ENCODE measurements at regions not wholly inside any gene's neighbourhood (a gene's known extent, or its start where the extent isn't known, plus 50 kb on each side); places are given as distances from the start of the nearest gene placed in this dataset.

DNA sequence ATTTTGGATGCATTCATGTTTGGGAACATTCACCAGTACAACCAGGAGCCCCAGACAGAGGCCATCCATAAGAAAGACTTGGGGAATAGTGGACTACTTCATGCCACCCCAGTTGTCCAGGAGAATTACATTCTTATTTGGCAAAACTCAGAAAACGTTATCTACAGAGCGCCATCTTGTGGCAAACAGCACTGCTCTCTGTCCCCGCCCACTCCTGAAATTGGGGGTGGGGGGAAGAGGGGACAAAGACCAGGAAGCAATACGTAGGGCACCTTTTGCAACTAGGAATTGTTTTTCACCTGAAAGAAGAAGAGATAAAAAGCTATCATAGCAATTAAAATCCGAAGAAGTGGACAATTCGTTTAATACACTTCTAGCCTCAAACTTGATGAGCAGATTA is 134.6 kb upstream of the MGMT start:
- H3K9me2 ChIP-seq: no peaks in the 10 kb centered on the region
- ChIA-PET CTCF (interaction anchor here (1.0 to 2.6 kb wide), 11 partner anchors 9 to 1254 kb away, joined by 3 to 8 read pairs (median 3); no protein-coding TSS in a partner anchor), POLR2A (no interaction called here)
- peak; percentile 56 for DNase-seq
- H3K4me3 ChIP-seq (ENCODE audit: low read depth in 2 of 2, low read length in 1 of 2): no peak overlapping the region; a peak in 1 of 4 replicates
- TF ChIP-seq SMC3 (IDR thresholded peaks at IDR 0.05; ENCODE audit: low read depth, low read length) (peak; percentile 13; the same call in 1 of the 2 replicates), RAD21 (IDR thresholded peaks at IDR 0.05; ENCODE audit: low read length) (peak; percentile 36; the same call in 1 of the 2 replicates), FOXJ3 (CRISPR knock-in tag; IDR thresholded peaks at IDR 0.05) (no peak)
- TF ChIP-seq, protein P1, sequence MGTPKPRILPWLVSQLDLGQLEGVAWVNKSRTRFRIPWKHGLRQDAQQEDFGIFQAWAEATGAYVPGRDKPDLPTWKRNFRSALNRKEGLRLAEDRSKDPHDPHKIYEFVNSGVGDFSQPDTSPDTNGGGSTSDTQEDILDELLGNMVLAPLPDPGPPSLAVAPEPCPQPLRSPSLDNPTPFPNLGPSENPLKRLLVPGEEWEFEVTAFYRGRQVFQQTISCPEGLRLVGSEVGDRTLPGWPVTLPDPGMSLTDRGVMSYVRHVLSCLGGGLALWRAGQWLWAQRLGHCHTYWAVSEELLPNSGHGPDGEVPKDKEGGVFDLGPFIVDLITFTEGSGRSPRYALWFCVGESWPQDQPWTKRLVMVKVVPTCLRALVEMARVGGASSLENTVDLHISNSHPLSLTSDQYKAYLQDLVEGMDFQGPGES (IDR thresholded peaks at IDR 0.05; ENCODE audit: low read depth, low read length): no peak
- H3K27me3 ChIP-seq (ENCODE audit: insufficient read depth): no peaks in the 10 kb centered on the region
- no peaks in the 10 kb centered on the region for H4K20me1 ChIP-seq (ENCODE audit: insufficient read depth)
- no peak overlapping the region for H3K4me2 ChIP-seq
- no peaks in the 10 kb centered on the region for H3F3A ChIP-seq (replicated peaks; ENCODE audit: insufficient read depth)
- H3K27ac ChIP-seq (ENCODE audit: low read depth in 2 of 2, low read length in 1 of 2): no peak overlapping the region
- H2AFZ ChIP-seq (ENCODE audit: low read depth): no peak overlapping the region
- H3K9ac ChIP-seq: no peak overlapping the region
- WGBS (ENCODE audit: low lambda C conversion rate): 35% methylated on average over 6 of the region's 6 CpGs
- H3K36me3 ChIP-seq (replicated peaks in 1 of 2; ENCODE audit: control insufficient read depth in 1 of 2, insufficient read depth in 2 of 2, low read length in 1 of 2): no peaks in the 10 kb centered on the region
- no peaks in the 10 kb centered on the region for H3K9me3 ChIP-seq
- H3K4me1 ChIP-seq (ENCODE audit: control insufficient read depth in 1 of 2, insufficient read depth in 2 of 2, low read depth in 1 of 2, low read length in 1 of 2): no peaks in the 10 kb centered on the region; a peak in 1 of 4 replicates
- H3K79me2 ChIP-seq (ENCODE audit: insufficient read depth): no peaks in the 10 kb centered on the region

DNA sequence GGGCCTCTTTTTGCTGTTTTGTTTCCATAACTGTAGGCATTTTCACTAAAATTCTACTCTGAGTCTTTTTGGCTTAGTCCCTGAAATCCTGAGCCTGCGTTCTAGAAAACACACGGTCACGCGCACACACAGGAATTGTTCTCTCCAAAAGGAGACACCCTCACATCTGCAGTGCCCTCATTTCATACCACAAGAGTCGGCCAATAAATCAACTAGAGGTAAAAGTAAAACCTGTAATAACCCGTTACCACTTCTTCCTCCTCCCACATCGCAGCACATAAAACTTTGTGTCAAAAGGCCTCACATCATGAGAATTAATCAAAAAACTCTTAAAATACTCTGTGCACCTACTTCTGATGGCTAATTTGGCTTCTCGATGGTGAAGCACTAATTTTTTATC is 133.3 kb upstream of the MGMT start:
- CTCF ChIA-PET: interaction anchor here (2.6 kb wide), 1 partner anchor 636 kb away, joined by 8 read pairs; no protein-coding TSS in a partner anchor
- Histone ChIP-seq H3K9me2 (no peaks in the 10 kb centered on the region), H3K36me3 (replicated peaks in 1 of 2; ENCODE audit: control insufficient read depth in 1 of 2, insufficient read depth in 2 of 2, low read length in 1 of 2) (no peaks in the 10 kb centered on the region), H3K4me1 (ENCODE audit: control insufficient read depth in 1 of 2, insufficient read depth in 2 of 2, low read depth in 1 of 2, low read length in 1 of 2) (no peaks in the 10 kb centered on the region; a peak in 1 of 4 replicates), H3K27me3 (ENCODE audit: insufficient read depth) (no peaks in the 10 kb centered on the region), H3K79me2 (ENCODE audit: insufficient read depth) (no peaks in the 10 kb centered on the region), H3K4me2 (no peak overlapping the region), H3F3A (replicated peaks; ENCODE audit: insufficient read depth) (no peaks in the 10 kb centered on the region), H3K27ac (ENCODE audit: low read depth in 2 of 2, low read length in 1 of 2) (no peak overlapping the region), H2AFZ (ENCODE audit: low read depth) (no peak overlapping the region), H4K20me1 (ENCODE audit: insufficient read depth) (no peaks in the 10 kb centered on the region), H3K9ac (no peak overlapping the region), H3K9me3 (no peaks in the 10 kb centered on the region), H3K4me3 (ENCODE audit: low read depth in 2 of 2, low read length in 1 of 2) (no peak overlapping the region)
- TF ChIP-seq, protein P2, sequence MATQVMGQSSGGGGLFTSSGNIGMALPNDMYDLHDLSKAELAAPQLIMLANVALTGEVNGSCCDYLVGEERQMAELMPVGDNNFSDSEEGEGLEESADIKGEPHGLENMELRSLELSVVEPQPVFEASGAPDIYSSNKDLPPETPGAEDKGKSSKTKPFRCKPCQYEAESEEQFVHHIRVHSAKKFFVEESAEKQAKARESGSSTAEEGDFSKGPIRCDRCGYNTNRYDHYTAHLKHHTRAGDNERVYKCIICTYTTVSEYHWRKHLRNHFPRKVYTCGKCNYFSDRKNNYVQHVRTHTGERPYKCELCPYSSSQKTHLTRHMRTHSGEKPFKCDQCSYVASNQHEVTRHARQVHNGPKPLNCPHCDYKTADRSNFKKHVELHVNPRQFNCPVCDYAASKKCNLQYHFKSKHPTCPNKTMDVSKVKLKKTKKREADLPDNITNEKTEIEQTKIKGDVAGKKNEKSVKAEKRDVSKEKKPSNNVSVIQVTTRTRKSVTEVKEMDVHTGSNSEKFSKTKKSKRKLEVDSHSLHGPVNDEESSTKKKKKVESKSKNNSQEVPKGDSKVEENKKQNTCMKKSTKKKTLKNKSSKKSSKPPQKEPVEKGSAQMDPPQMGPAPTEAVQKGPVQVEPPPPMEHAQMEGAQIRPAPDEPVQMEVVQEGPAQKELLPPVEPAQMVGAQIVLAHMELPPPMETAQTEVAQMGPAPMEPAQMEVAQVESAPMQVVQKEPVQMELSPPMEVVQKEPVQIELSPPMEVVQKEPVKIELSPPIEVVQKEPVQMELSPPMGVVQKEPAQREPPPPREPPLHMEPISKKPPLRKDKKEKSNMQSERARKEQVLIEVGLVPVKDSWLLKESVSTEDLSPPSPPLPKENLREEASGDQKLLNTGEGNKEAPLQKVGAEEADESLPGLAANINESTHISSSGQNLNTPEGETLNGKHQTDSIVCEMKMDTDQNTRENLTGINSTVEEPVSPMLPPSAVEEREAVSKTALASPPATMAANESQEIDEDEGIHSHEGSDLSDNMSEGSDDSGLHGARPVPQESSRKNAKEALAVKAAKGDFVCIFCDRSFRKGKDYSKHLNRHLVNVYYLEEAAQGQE (IDR thresholded peaks at IDR 0.05; ENCODE audit: low read depth, low read length): no peak
- TF ChIP-seq, protein P3, sequence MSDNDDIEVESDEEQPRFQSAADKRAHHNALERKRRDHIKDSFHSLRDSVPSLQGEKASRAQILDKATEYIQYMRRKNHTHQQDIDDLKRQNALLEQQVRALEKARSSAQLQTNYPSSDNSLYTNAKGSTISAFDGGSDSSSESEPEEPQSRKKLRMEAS (IDR thresholded peaks at IDR 0.05; ENCODE audit: low read depth): no peak
- TF ChIP-seq TAF1 (IDR thresholded peaks at IDR 0.05; ENCODE audit: borderline replicate concordance, low read depth, low read length): no peak
- no peak for TF ChIP-seq MEF2A (IDR thresholded peaks at IDR 0.05; ENCODE audit: borderline replicate concordance, low read depth)
- no peak for TF ChIP-seq YY1 (IDR thresholded peaks at IDR 0.05; ENCODE audit: low read depth)
- no peak for TF ChIP-seq JUND (IDR thresholded peaks at IDR 0.05)
- no peak for TF ChIP-seq RAD21 (IDR thresholded peaks at IDR 0.05; ENCODE audit: low read length)
- TF ChIP-seq, protein P4, sequence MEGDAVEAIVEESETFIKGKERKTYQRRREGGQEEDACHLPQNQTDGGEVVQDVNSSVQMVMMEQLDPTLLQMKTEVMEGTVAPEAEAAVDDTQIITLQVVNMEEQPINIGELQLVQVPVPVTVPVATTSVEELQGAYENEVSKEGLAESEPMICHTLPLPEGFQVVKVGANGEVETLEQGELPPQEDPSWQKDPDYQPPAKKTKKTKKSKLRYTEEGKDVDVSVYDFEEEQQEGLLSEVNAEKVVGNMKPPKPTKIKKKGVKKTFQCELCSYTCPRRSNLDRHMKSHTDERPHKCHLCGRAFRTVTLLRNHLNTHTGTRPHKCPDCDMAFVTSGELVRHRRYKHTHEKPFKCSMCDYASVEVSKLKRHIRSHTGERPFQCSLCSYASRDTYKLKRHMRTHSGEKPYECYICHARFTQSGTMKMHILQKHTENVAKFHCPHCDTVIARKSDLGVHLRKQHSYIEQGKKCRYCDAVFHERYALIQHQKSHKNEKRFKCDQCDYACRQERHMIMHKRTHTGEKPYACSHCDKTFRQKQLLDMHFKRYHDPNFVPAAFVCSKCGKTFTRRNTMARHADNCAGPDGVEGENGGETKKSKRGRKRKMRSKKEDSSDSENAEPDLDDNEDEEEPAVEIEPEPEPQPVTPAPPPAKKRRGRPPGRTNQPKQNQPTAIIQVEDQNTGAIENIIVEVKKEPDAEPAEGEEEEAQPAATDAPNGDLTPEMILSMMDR (IDR thresholded peaks at IDR 0.05): no peak
- TF ChIP-seq RFX5 (IDR thresholded peaks at IDR 0.05; ENCODE audit: low read length): no peak
- no peak for TF ChIP-seq EZH2phosphoT487 (IDR thresholded peaks at IDR 0.05; ENCODE audit: borderline replicate concordance, low read depth)
- no peak for TF ChIP-seq RXRA (IDR thresholded peaks at IDR 0.05; ENCODE audit: borderline replicate concordance, low read depth)
- TF ChIP-seq, protein P5, sequence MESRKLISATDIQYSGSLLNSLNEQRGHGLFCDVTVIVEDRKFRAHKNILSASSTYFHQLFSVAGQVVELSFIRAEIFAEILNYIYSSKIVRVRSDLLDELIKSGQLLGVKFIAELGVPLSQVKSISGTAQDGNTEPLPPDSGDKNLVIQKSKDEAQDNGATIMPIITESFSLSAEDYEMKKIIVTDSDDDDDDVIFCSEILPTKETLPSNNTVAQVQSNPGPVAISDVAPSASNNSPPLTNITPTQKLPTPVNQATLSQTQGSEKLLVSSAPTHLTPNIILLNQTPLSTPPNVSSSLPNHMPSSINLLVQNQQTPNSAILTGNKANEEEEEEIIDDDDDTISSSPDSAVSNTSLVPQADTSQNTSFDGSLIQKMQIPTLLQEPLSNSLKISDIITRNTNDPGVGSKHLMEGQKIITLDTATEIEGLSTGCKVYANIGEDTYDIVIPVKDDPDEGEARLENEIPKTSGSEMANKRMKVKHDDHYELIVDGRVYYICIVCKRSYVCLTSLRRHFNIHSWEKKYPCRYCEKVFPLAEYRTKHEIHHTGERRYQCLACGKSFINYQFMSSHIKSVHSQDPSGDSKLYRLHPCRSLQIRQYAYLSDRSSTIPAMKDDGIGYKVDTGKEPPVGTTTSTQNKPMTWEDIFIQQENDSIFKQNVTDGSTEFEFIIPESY (IDR thresholded peaks at IDR 0.05; ENCODE audit: borderline replicate concordance, low read depth): no peak
- WGBS (ENCODE audit: low lambda C conversion rate): 57% methylated on average over 8 of the region's 8 CpGs
- POLR2A ChIA-PET: no interaction called here
- no peak for DNase-seq
